ENCODE measurements at regions not wholly inside any gene's neighbourhood (a gene's known extent, or its start where the extent isn't known, plus 50 kb on each side); places are given as distances from the start of the nearest gene placed in this dataset.

- TF ChIP-seq CTCF (IDR thresholded peaks at IDR 0.05): no peak
- no peak for TF ChIP-seq POLR2A (IDR thresholded peaks at IDR 0.05)
- TF ChIP-seq POLR2AphosphoS5 (IDR thresholded peaks at IDR 0.05): no peak
- no peak for TF ChIP-seq EP300 (IDR thresholded peaks at IDR 0.05)
These were observed 212.4 kb upstream of the MTPN start for GRCh38 chr7:136189506-136189998.

Data from sigmoid colon (tissue), 4 donors.